D341Med (cell line): ENCODE measurements at regions not wholly inside any gene's neighbourhood (a gene's known extent, or its start where the extent isn't known, plus 50 kb on each side); places are given as distances from the start of the nearest gene placed in this dataset.

Experiments used
- DNase-seq: peaks from one replicate; pipeline ENCODE4 v3.0.0; 2012; ENCODE audit warnings: low spot score

GRCh38 chr12:102781117-102781516 lies 135.9 kb downstream of the PAH start:
- no peak for DNase-seq

GRCh38 chr12:102776041-102776440 lies 141.0 kb downstream of the PAH start:
- DNase-seq: no peak

GRCh38 chr12:102769323-102769916 lies 147.6 kb downstream of the PAH start:
- peak; percentile 72 for DNase-seq

- no peak for DNase-seq
Observed at GRCh38 chr12:102766961-102767360, 150.1 kb downstream of the PAH start.

- DNase-seq: no peak
Observed at GRCh38 chr12:102765736-102766135, 151.3 kb downstream of the PAH start.

- DNase-seq: no peak
Observed at GRCh38 chr12:102763471-102763870, 153.6 kb downstream of the PAH start.

- no peak for DNase-seq
Observed at GRCh38 chr12:102763061-102763460, 154.0 kb downstream of the PAH start.

- no peak for DNase-seq
Observed at GRCh38 chr12:102760322-102760721, 156.7 kb downstream of the PAH start.

- no peak for DNase-seq
Observed at GRCh38 chr12:102759466-102759865, 157.6 kb downstream of the PAH start.

GRCh38 chr12:102757882-102758226 lies 159.2 kb downstream of the PAH start:
- no peak for DNase-seq

- no peak for DNase-seq
Observed at GRCh38 chr12:102757154-102757881, 159.7 kb downstream of the PAH start.

GRCh38 chr12:102756530-102756929 lies 160.5 kb downstream of the PAH start:
- DNase-seq: no peak

- DNase-seq: no peak
Observed at GRCh38 chr12:102755266-102755665, 161.8 kb downstream of the PAH start.

GRCh38 chr12:102753802-102754201 lies 163.2 kb downstream of the PAH start:
- DNase-seq: no peak

- DNase-seq: no peak
Observed at GRCh38 chr12:102748704-102749103, 168.3 kb downstream of the PAH start.

GRCh38 chr12:102746963-102747362 lies 170.1 kb downstream of the PAH start:
- DNase-seq: no peak

GRCh38 chr12:102745971-102746600 lies 171.0 kb downstream of the PAH start:
- no peak for DNase-seq

GRCh38 chr12:102741196-102741595 lies 175.8 kb downstream of the PAH start:
- DNase-seq: no peak

- peak; percentile 48 for DNase-seq
Observed at GRCh38 chr12:102740141-102740955, 176.7 kb downstream of the PAH start.

GRCh38 chr12:102736328-102736727 lies 180.7 kb downstream of the PAH start:
- no peak for DNase-seq

- DNase-seq: no peak
Observed at GRCh38 chr12:102735104-102735503, 181.9 kb downstream of the PAH start.

GRCh38 chr12:102730996-102731395 lies 186.0 kb downstream of the PAH start:
- no peak for DNase-seq
